DND-41 (cell line): ENCODE measurements at regions not wholly inside any gene's neighbourhood (a gene's known extent, or its start where the extent isn't known, plus 50 kb on each side); places are given as distances from the start of the nearest gene placed in this dataset.
"Not testable (repeated sequence)": the region's sequence is repeated elsewhere in the genome, so short reads cannot be mapped to it uniquely, and the experiment has no call there.

Source experiments
- CTCF ChIP-seq: IDR thresholded peaks from 2 replicates; pipeline ENCODE4 v1.5.1; 2012; ENCODE audit warnings: borderline replicate concordance, low read length, moderate library complexity, mild to moderate bottlenecking; ENCODE audit not compliant: poor library complexity, severe bottlenecking; ENCODE audit errors: extremely low read depth
- EZH2 ChIP-seq: IDR thresholded peaks from 3 replicates; pipeline ENCODE4 v1.6.1; 2012; ENCODE audit warnings: borderline replicate concordance, low read depth, mild to moderate bottlenecking, moderate library complexity, low read length, inconsistent platforms; ENCODE audit not compliant: severe bottlenecking

GRCh38 chr17:20781869-20782268, 202.3 kb downstream of the CDRT15L2 start:
- not testable (repeated sequence) for TF ChIP-seq CTCF, EZH2
